GM10266 (cell line): ENCODE measurements at regions not wholly inside any gene's neighbourhood (a gene's known extent, or its start where the extent isn't known, plus 50 kb on each side); places are given as distances from the start of the nearest gene placed in this dataset.
"Not testable (repeated sequence)": the region's sequence is repeated elsewhere in the genome, so short reads cannot be mapped to it uniquely, and the experiment has no call there.

Source experiments
- DNase-seq: peaks from one replicate; pipeline ENCODE4 v3.0.0; 2012; ENCODE audit errors: extremely low spot score
- TF ChIP-seq, protein P1 (sequence below): IDR thresholded peaks from 2 replicates; pipeline ENCODE4 v1.5.1; 2012; ENCODE audit warnings: mild to moderate bottlenecking, low read depth; ENCODE audit not compliant: control insufficient read depth, insufficient read depth; ENCODE audit errors: missing control alignments

- TF ChIP-seq, protein P1, sequence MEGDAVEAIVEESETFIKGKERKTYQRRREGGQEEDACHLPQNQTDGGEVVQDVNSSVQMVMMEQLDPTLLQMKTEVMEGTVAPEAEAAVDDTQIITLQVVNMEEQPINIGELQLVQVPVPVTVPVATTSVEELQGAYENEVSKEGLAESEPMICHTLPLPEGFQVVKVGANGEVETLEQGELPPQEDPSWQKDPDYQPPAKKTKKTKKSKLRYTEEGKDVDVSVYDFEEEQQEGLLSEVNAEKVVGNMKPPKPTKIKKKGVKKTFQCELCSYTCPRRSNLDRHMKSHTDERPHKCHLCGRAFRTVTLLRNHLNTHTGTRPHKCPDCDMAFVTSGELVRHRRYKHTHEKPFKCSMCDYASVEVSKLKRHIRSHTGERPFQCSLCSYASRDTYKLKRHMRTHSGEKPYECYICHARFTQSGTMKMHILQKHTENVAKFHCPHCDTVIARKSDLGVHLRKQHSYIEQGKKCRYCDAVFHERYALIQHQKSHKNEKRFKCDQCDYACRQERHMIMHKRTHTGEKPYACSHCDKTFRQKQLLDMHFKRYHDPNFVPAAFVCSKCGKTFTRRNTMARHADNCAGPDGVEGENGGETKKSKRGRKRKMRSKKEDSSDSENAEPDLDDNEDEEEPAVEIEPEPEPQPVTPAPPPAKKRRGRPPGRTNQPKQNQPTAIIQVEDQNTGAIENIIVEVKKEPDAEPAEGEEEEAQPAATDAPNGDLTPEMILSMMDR = no peak
These were observed 70.3 kb upstream of the SOX14 start for GRCh38 chr3:137693791-137694190.

DNA sequence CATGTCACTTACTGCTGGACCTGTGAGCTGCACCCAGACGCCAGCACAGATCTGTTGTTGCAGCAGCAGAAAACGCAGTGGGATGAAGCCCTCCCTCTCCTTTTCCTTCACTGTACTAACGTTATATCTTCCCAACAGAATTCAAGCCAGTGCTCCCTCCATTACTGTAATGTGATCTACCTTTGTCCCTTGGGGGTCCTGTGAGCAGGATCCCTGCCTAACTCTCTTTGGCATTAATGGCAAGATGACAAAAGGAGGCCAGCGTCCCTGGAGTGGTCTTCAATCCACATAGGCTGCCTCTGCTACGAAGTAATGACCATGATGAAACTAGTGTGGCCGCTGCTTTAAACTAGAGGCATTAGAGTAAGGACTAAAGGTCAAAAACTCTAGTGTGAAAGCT lies 69.3 kb upstream of the SOX14 start:
- TF ChIP-seq, protein P1 = no peak
- no peak for DNase-seq

More at GRCh38 chr3:137693791-137694190, 70.3 kb upstream of the SOX14 start:
- no peak for DNase-seq

GRCh38 chr3:137695351-137695750 lies 68.8 kb upstream of the SOX14 start:
- no peak for DNase-seq
- TF ChIP-seq, protein P1 = no peak

DNA sequence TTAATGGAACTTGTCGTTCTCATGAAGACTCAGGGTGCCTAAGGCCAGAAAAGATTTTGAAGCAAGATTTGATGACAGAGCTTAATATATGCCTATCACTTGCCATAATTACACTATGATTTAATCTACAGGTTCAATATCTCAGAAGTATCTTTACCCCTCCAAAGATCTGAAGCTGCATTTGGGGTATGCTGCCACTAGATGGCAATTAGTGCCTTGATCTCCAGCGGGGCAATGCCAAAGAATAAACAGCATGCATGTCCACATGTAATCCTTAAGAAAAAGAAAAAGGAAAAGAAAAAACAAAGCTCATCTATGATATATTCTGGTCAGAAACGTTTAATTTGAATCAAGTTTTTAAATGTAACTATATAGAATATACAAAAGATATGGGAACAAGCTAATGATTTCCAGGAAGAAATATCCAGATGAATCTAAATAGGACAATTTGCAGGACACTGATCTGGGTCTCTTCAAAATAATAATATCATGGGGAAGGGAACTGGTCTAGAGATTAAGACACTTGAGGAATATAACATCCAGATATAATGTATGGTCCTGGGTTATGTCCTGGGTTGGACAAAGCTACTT lies 55.0 kb upstream of the SOX14 start:
- TF ChIP-seq, protein P1 = peak; percentile 50
- peak; percentile 43 for DNase-seq

- not testable (repeated sequence) for DNase-seq
These were observed 50.1 kb upstream of the SOX14 start for GRCh38 chr3:137713965-137714364.
